T-helper 9 cell (primary cell): ENCODE measurements at regions not wholly inside any gene's neighbourhood (a gene's known extent, or its start where the extent isn't known, plus 50 kb on each side); places are given as distances from the start of the nearest gene placed in this dataset.

Experiments used
- DNase-seq: peaks from one replicate; pipeline ENCODE4 v3.0.0-alpha.2; 2020

- no peak for DNase-seq
These were observed 158.2 kb upstream of the POM121L12 start for GRCh38 chr7:52877240-52877639.

GRCh38 chr7:52876402-52876801 is 159.0 kb upstream of the POM121L12 start:
- no peak for DNase-seq

- no peak for DNase-seq
These were observed 171.8 kb upstream of the POM121L12 start for GRCh38 chr7:52863652-52864051.

GRCh38 chr7:52862321-52862720 is 173.1 kb upstream of the POM121L12 start:
- DNase-seq = no peak

- no peak for DNase-seq
These were observed 178.1 kb upstream of the POM121L12 start for GRCh38 chr7:52857367-52857766.

GRCh38 chr7:52854681-52855080 is 180.8 kb upstream of the POM121L12 start:
- DNase-seq = no peak

GRCh38 chr7:52851547-52851946 is 183.9 kb upstream of the POM121L12 start:
- DNase-seq = no peak

- DNase-seq = no peak
These were observed 192.0 kb upstream of the POM121L12 start for GRCh38 chr7:52843436-52843835.

GRCh38 chr7:52842202-52842900 is 193.1 kb upstream of the POM121L12 start:
- DNase-seq = no peak

- DNase-seq = no peak
These were observed 196.4 kb upstream of the POM121L12 start for GRCh38 chr7:52838981-52839411.

- DNase-seq = no peak
These were observed 204.1 kb upstream of the POM121L12 start for GRCh38 chr7:52831321-52831720.

GRCh38 chr7:52830801-52831200 is 204.6 kb upstream of the POM121L12 start:
- DNase-seq = no peak

- DNase-seq = no peak
These were observed 208.7 kb upstream of the POM121L12 start for GRCh38 chr7:52826515-52827265.

GRCh38 chr7:52825611-52826010 is 209.8 kb upstream of the POM121L12 start:
- DNase-seq = no peak

- DNase-seq = no peak
These were observed 223.9 kb upstream of the POM121L12 start for GRCh38 chr7:52811537-52811936.

GRCh38 chr7:52799817-52800216 is 235.6 kb upstream of the POM121L12 start:
- no peak for DNase-seq

GRCh38 chr7:52797801-52798200 is 237.6 kb upstream of the POM121L12 start:
- DNase-seq = no peak

GRCh38 chr7:52794621-52795020 is 240.8 kb upstream of the POM121L12 start:
- DNase-seq = no peak

GRCh38 chr7:52791176-52791700 is 244.2 kb upstream of the POM121L12 start:
- no peak for DNase-seq

GRCh38 chr7:52786174-52786573 is 249.3 kb upstream of the POM121L12 start:
- DNase-seq = no peak

GRCh38 chr7:52782348-52782747 is 253.1 kb upstream of the POM121L12 start:
- no peak for DNase-seq

- DNase-seq = no peak
These were observed 254.2 kb upstream of the POM121L12 start for GRCh38 chr7:52781250-52781649.

GRCh38 chr7:52779004-52779403 is 256.4 kb upstream of the POM121L12 start:
- DNase-seq = no peak
